ENCODE measurements at regions not wholly inside any gene's neighbourhood (a gene's known extent, or its start where the extent isn't known, plus 50 kb on each side); places are given as distances from the start of the nearest gene placed in this dataset.
"Not testable (repeated sequence)": the region's sequence is repeated elsewhere in the genome, so short reads cannot be mapped to it uniquely, and the experiment has no call there.

DNA sequence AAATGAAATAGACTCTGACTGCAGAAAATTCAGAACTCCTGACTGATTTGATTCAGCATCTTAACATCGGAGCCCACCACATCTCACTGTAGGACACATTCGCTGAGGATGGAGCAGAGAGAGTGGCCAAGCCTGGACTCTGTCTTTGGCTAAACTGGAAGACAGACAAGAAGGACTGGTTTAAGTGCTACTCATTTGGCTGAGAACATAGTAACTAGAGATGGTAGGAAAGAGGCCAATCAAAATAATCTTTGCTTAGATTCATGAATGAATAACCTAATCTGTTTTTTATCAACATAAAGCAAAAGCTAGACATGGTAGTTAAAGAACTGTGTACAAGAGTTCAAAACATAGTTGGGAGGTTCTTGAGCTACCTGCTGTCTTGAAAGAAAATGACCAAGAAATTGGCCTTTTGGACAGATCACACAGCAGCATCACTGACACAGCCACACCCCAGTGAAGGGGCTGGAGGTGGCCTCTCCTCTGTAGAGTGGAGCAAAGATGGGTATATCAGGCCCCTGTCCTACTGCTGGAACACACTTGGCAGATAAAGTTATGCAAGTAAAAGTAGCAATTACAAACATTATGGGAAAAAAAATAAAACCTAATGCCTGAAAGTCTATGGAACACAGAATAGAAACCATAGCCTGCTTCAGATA lies 87.1 kb upstream of the NT5E start:
- H3K9ac ChIP-seq (ENCODE audit: insufficient read length), result no peak overlapping the region
- H3K9me3 ChIP-seq (ENCODE audit: low read depth, low read length), result no peaks in the 10 kb centered on the region
- no peak overlapping the region for H3K4me3 ChIP-seq
- no peak overlapping the region for H3K27ac ChIP-seq
- TF ChIP-seq FOXP2 (optimal IDR thresholded peaks at IDR 0.05; ENCODE audit: control extremely low read depth, extremely low read length, insufficient read depth) (no peak), POLR2AphosphoS5 (IDR thresholded peaks at IDR 0.05; ENCODE audit: borderline replicate concordance, low read depth, low read length) (no peak), EZH2 (IDR thresholded peaks at IDR 0.05) (no peak)
- H3K36me3 ChIP-seq (ENCODE audit: insufficient read depth, low read length), result no peaks in the 10 kb centered on the region
- no peak for DNase-seq (ENCODE audit: low read depth, low spot score)

- Histone ChIP-seq H3K36me3 (ENCODE audit: insufficient read depth, low read length) (no peaks in the 10 kb centered on the region), H3K9ac (ENCODE audit: insufficient read length) (no peak overlapping the region), H3K4me3 (no peak overlapping the region), H3K9me3 (ENCODE audit: low read depth, low read length) (no peaks in the 10 kb centered on the region), H3K27ac (no peak overlapping the region)
- TF ChIP-seq EZH2 (IDR thresholded peaks at IDR 0.05), result no peak
- no peak for TF ChIP-seq POLR2AphosphoS5 (IDR thresholded peaks at IDR 0.05; ENCODE audit: borderline replicate concordance, low read depth, low read length)
- TF ChIP-seq FOXP2 (optimal IDR thresholded peaks at IDR 0.05; ENCODE audit: control extremely low read depth, extremely low read length, insufficient read depth), result no peak
- DNase-seq (ENCODE audit: low read depth, low spot score), result no peak
These were observed 88.3 kb upstream of the NT5E start for GRCh38 chr6:85361643-85362014.

GRCh38 chr6:85360794-85361642 lies 88.9 kb upstream of the NT5E start:
- no peak overlapping the region for H3K9ac ChIP-seq (ENCODE audit: insufficient read length)
- H3K36me3 ChIP-seq (ENCODE audit: insufficient read depth, low read length), result no peaks in the 10 kb centered on the region
- DNase-seq (ENCODE audit: low read depth, low spot score), result no peak
- H3K4me3 ChIP-seq, result no peak overlapping the region
- TF ChIP-seq FOXP2 (optimal IDR thresholded peaks at IDR 0.05; ENCODE audit: control extremely low read depth, extremely low read length, insufficient read depth), result no peak
- TF ChIP-seq POLR2AphosphoS5 (IDR thresholded peaks at IDR 0.05; ENCODE audit: borderline replicate concordance, low read depth, low read length), result no peak
- H3K27ac ChIP-seq, result no peak overlapping the region
- no peaks in the 10 kb centered on the region for H3K9me3 ChIP-seq (ENCODE audit: low read depth, low read length)

GRCh38 chr6:85357651-85358050 lies 92.2 kb upstream of the NT5E start:
- no peaks in the 10 kb centered on the region for H3K9me3 ChIP-seq (ENCODE audit: low read depth, low read length)
- no peak for DNase-seq (ENCODE audit: low read depth, low spot score)
- H3K4me3 ChIP-seq, result no peak overlapping the region
- H3K27ac ChIP-seq, result no peak overlapping the region
- no peak overlapping the region for H3K9ac ChIP-seq (ENCODE audit: insufficient read length)
- TF ChIP-seq EZH2 (IDR thresholded peaks at IDR 0.05) (no peak), FOXP2 (optimal IDR thresholded peaks at IDR 0.05; ENCODE audit: control extremely low read depth, extremely low read length, insufficient read depth) (no peak), POLR2AphosphoS5 (IDR thresholded peaks at IDR 0.05; ENCODE audit: borderline replicate concordance, low read depth, low read length) (no peak)
- no peaks in the 10 kb centered on the region for H3K36me3 ChIP-seq (ENCODE audit: insufficient read depth, low read length)

DNA sequence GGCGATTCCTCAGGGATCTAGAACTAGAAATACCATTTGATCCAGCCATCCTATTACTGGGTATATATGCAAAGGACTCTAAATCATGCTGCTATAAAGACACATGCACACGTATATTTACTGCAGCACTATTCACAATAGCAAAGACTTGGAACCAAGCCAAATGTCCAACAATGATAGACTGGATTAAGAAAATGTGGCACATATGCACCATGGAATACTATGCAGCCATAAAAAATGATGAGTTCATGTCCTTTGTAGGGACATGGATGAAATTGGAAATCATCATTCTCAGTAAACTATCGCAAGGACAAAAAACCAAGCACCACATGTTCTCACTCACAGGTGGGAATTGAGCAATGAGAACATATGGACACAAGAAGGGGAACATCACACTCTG lies 93.1 kb upstream of the NT5E start:
- H3K27ac ChIP-seq; H3K36me3 ChIP-seq (ENCODE audit: insufficient read depth, low read length); H3K9me3 ChIP-seq (ENCODE audit: low read depth, low read length); DNase-seq (ENCODE audit: low read depth, low spot score); H3K9ac ChIP-seq (ENCODE audit: insufficient read length); H3K4me3 ChIP-seq: not testable (repeated sequence)

GRCh38 chr6:85355816-85356215 lies 94.1 kb upstream of the NT5E start:
- Histone ChIP-seq H3K4me3 (no peak overlapping the region), H3K27ac (no peak overlapping the region), H3K9me3 (ENCODE audit: low read depth, low read length) (no peaks in the 10 kb centered on the region), H3K36me3 (ENCODE audit: insufficient read depth, low read length) (no peaks in the 10 kb centered on the region), H3K9ac (ENCODE audit: insufficient read length) (no peak overlapping the region)
- TF ChIP-seq FOXP2 (optimal IDR thresholded peaks at IDR 0.05; ENCODE audit: control extremely low read depth, extremely low read length, insufficient read depth) (no peak), POLR2AphosphoS5 (IDR thresholded peaks at IDR 0.05; ENCODE audit: borderline replicate concordance, low read depth, low read length) (no peak), EZH2 (IDR thresholded peaks at IDR 0.05) (no peak)
- DNase-seq (ENCODE audit: low read depth, low spot score), result no peak

- TF ChIP-seq EZH2 (IDR thresholded peaks at IDR 0.05) (no peak), FOXP2 (optimal IDR thresholded peaks at IDR 0.05; ENCODE audit: control extremely low read depth, extremely low read length, insufficient read depth) (no peak), POLR2AphosphoS5 (IDR thresholded peaks at IDR 0.05; ENCODE audit: borderline replicate concordance, low read depth, low read length) (no peak)
- Histone ChIP-seq H3K4me3 (no peak overlapping the region), H3K27ac (no peak overlapping the region), H3K9me3 (ENCODE audit: low read depth, low read length) (no peaks in the 10 kb centered on the region), H3K9ac (ENCODE audit: insufficient read length) (no peak overlapping the region), H3K36me3 (ENCODE audit: insufficient read depth, low read length) (no peaks in the 10 kb centered on the region)
- DNase-seq (ENCODE audit: low read depth, low spot score), result peak; percentile 55
These were observed 94.9 kb upstream of the NT5E start for GRCh38 chr6:85354761-85355618.

DNA sequence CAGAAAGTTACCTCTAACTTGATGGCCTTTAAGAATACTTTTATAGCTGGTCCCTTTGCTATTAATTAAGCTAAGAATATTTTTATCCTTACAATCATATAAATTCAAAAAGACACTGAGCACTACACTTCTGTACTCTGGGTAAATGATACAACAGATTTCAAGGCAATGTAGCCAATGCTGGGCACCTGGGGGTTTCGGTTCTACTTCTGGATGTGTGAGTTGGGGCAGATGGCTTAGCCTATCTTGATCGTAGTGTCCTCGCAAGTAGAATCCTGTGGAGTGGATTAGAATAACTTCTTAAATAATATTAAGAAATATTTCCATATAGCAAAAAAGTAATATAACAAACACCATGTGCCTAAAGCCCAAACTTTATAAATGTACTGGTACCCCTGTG lies 96.9 kb upstream of the NT5E start:
- TF ChIP-seq FOXP2 (optimal IDR thresholded peaks at IDR 0.05; ENCODE audit: control extremely low read depth, extremely low read length, insufficient read depth) (no peak), EZH2 (IDR thresholded peaks at IDR 0.05) (no peak), POLR2AphosphoS5 (IDR thresholded peaks at IDR 0.05; ENCODE audit: borderline replicate concordance, low read depth, low read length) (no peak)
- H3K4me3 ChIP-seq, result no peak overlapping the region
- no peak overlapping the region for H3K27ac ChIP-seq
- no peaks in the 10 kb centered on the region for H3K36me3 ChIP-seq (ENCODE audit: insufficient read depth, low read length)
- H3K9me3 ChIP-seq (ENCODE audit: low read depth, low read length), result no peaks in the 10 kb centered on the region
- no peak overlapping the region for H3K9ac ChIP-seq (ENCODE audit: insufficient read length)
- DNase-seq (ENCODE audit: low read depth, low spot score), result no peak
